ENCODE measurements at regions not wholly inside any gene's neighbourhood (a gene's known extent, or its start where the extent isn't known, plus 50 kb on each side); places are given as distances from the start of the nearest gene placed in this dataset.

- TF ChIP-seq FOXK2 (IDR thresholded peaks at IDR 0.05) (no peak), FOXA1 (IDR thresholded peaks at IDR 0.05) (no peak), NFRKB (IDR thresholded peaks at IDR 0.05) (no peak), PKNOX1 (IDR thresholded peaks at IDR 0.05) (no peak), ARNT (IDR thresholded peaks at IDR 0.05) (no peak), FOXM1 (IDR thresholded peaks at IDR 0.05; ENCODE audit: borderline replicate concordance) (no peak), HDGF (IDR thresholded peaks at IDR 0.05; ENCODE audit: borderline replicate concordance) (no peak), LEF1 (IDR thresholded peaks at IDR 0.05; ENCODE audit: borderline replicate concordance) (no peak), ZNF384 (IDR thresholded peaks at IDR 0.05) (no peak), TARDBP (IDR thresholded peaks at IDR 0.05) (no peak)
Measured at GRCh38 chr17:37830151-37830993, 85.5 kb upstream of the HNF1B start.
